Lower leg skin (tissue), 4 donors: ENCODE measurements at regions not wholly inside any gene's neighbourhood (a gene's known extent, or its start where the extent isn't known, plus 50 kb on each side); places are given as distances from the start of the nearest gene placed in this dataset.

Experiments
- DNase-seq, 2 donors: peaks; one replicate each; pipeline ENCODE4 v3.0.0-alpha.2; 2019; ENCODE audit warnings: low spot score in 2 of 2
- H3K4me3 ChIP-seq: fragments of 200-600 bp; sonication (generic); 2 replicates; pipeline ENCODE4 v1.5.1; 2017; ENCODE audit warnings: mild to moderate bottlenecking, low read depth; ENCODE audit not compliant: poor library complexity, severe bottlenecking
- CTCF ChIP-seq, 3 donors: fragments of 450-650 bp; IDR thresholded peaks; one replicate each; pipeline ENCODE4 v1.5.1; 2016; ENCODE audit warnings: antibody characterized with exemption in 3 of 3, mild to moderate bottlenecking in 3 of 3, moderate library complexity in 2 of 3
- POLR2A ChIP-seq, 2 donors: fragments of 450-650 bp; IDR thresholded peaks; one replicate each; pipeline ENCODE4 v1.6.1; 2016 to 2017; ENCODE audit warnings: antibody characterized with exemption in 2 of 2, mild to moderate bottlenecking in 1 of 2, moderate library complexity in 1 of 2
- WGBS, 2 donors: methylation state at CpG; one replicate each; pipeline ENCODE4 v1.1.5; 2018; 5-methylcytosine and 5-hydroxymethylcytosine counted together
- intact Hi-C: fragments of 100-400 bp; cut with DNase I; formaldehyde crosslinking; loops from one replicate; pipeline ENCODE4 v1.15.0; 2023; ENCODE audit warnings: low total_unique reads

- no peak for DNase-seq
- no peak overlapping the region for H3K4me3 ChIP-seq
- no peak for TF ChIP-seq CTCF (IDR thresholded peaks at IDR 0.05)
- intact Hi-C loops, result no loop called here
- WGBS, 2 donors, result 30 to 44% methylated on average over 2 of the region's 2 CpGs
Observed at GRCh38 chr1:37174876-37175275, 140.6 kb upstream of the GRIK3 start.

- no peak for DNase-seq
- H3K4me3 ChIP-seq, result no peak overlapping the region
- no peak for TF ChIP-seq POLR2A (IDR thresholded peaks at IDR 0.05)
- TF ChIP-seq CTCF (IDR thresholded peaks at IDR 0.05), result no peak
- intact Hi-C loops, result no loop called here
Observed at GRCh38 chr1:37175666-37176215, 141.4 kb upstream of the GRIK3 start.

GRCh38 chr1:37176269-37176668, 142.0 kb upstream of the GRIK3 start:
- DNase-seq, result no peak
- TF ChIP-seq POLR2A (IDR thresholded peaks at IDR 0.05), result no peak
- TF ChIP-seq CTCF (IDR thresholded peaks at IDR 0.05), result no peak
- intact Hi-C loops, result no loop called here
- WGBS, 2 donors, result 73 to 79% methylated on average over 1 of the region's 1 CpG
- no peak overlapping the region for H3K4me3 ChIP-seq

GRCh38 chr1:37177230-37177864, 143.0 kb upstream of the GRIK3 start:
- WGBS, 2 donors, result 52 to 56% methylated on average over 10 of the region's 10 CpGs
- intact Hi-C loops, result no loop called here
- no peak overlapping the region for H3K4me3 ChIP-seq
- TF ChIP-seq POLR2A (IDR thresholded peaks at IDR 0.05) (no peak), CTCF (IDR thresholded peaks at IDR 0.05) (no peak)
- no peak for DNase-seq

GRCh38 chr1:37181425-37181824, 147.1 kb upstream of the GRIK3 start:
- no peak for DNase-seq
- no peak for TF ChIP-seq POLR2A (IDR thresholded peaks at IDR 0.05)
- no peak for TF ChIP-seq CTCF (IDR thresholded peaks at IDR 0.05)
- no peak overlapping the region for H3K4me3 ChIP-seq
- intact Hi-C loops, result no loop called here
- WGBS, 2 donors, result 50 to 56% methylated on average over 5 of the region's 5 CpGs

GRCh38 chr1:37184789-37185188, 150.5 kb upstream of the GRIK3 start:
- TF ChIP-seq CTCF (IDR thresholded peaks at IDR 0.05) (no peak), POLR2A (IDR thresholded peaks at IDR 0.05) (no peak)
- no peak for DNase-seq
- no peak overlapping the region for H3K4me3 ChIP-seq
- intact Hi-C loops, result no loop called here
- 56 to 63% methylated on average over 1 of the region's 1 CpG for WGBS, 2 donors
